ENCODE measurements at regions not wholly inside any gene's neighbourhood (a gene's known extent, or its start where the extent isn't known, plus 50 kb on each side); places are given as distances from the start of the nearest gene placed in this dataset.

DNA sequence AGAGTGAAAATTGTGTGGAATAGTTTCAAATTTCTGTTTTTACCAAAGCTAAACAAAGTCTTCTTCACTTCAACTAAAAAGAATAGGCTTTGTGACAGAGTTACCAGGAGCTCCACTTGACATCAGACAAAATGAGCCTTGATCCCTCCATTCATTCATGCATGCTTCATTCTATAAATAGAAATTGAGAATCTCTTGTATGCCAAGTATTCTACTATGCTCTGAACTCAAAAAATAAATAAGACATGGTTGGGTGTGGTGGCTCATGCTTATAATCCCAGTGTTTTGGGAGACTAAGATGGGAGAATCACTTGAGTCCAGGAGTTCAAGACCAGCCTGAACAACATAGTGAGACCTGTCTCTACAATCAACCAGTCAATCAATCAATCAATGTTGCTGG, 236.6 kb upstream of the FAM83B start:
- Histone ChIP-seq H3K27me3 (no peaks in the 10 kb centered on the region), H3K9me3 (no peaks in the 10 kb centered on the region), H3K27ac (no peak overlapping the region), H3K4me1 (no peaks in the 10 kb centered on the region), H3K4me3 (no peak overlapping the region), H3K36me3 (ENCODE audit: low read depth, missing control alignments) (no peaks in the 10 kb centered on the region)
- TF ChIP-seq, protein P1, sequence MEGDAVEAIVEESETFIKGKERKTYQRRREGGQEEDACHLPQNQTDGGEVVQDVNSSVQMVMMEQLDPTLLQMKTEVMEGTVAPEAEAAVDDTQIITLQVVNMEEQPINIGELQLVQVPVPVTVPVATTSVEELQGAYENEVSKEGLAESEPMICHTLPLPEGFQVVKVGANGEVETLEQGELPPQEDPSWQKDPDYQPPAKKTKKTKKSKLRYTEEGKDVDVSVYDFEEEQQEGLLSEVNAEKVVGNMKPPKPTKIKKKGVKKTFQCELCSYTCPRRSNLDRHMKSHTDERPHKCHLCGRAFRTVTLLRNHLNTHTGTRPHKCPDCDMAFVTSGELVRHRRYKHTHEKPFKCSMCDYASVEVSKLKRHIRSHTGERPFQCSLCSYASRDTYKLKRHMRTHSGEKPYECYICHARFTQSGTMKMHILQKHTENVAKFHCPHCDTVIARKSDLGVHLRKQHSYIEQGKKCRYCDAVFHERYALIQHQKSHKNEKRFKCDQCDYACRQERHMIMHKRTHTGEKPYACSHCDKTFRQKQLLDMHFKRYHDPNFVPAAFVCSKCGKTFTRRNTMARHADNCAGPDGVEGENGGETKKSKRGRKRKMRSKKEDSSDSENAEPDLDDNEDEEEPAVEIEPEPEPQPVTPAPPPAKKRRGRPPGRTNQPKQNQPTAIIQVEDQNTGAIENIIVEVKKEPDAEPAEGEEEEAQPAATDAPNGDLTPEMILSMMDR (IDR thresholded peaks at IDR 0.05), result no peak
- no peak for TF ChIP-seq POLR2A (IDR thresholded peaks at IDR 0.05)
- intact Hi-C loops (cut with DNase I; ENCODE audit: low total_unique reads), result no loop called here
- no peak for DNase-seq

DNA sequence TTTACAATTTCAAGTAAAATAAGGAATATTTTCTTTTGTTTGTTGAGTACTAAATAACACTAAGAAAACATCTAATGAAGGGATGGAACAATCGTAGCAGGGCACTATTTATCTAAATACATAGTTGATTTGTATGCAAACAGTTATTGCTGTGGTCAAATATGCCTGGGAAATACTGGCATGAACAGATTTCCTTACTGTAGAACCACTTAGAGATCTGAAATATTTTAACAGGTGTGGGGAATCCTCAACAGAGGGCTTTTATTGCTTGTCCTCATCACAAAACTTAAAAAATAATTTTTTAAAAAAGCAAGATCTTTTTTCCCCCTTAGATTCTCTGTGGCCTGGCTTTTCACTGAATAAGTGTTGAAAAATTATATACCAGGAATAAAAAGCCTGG, 233.0 kb upstream of the FAM83B start:
- Histone ChIP-seq H3K4me3 (no peak overlapping the region), H3K36me3 (ENCODE audit: low read depth, missing control alignments) (no peaks in the 10 kb centered on the region), H3K4me1 (no peaks in the 10 kb centered on the region), H3K27me3 (no peaks in the 10 kb centered on the region), H3K27ac (no peak overlapping the region), H3K9me3 (no peaks in the 10 kb centered on the region)
- TF ChIP-seq POLR2A (IDR thresholded peaks at IDR 0.05), result no peak
- TF ChIP-seq, protein P1 (IDR thresholded peaks at IDR 0.05), result no peak
- no peak for DNase-seq
- WGBS, 2 donors, result 66 to 80% methylated on average over 1 of the region's 1 CpG
- intact Hi-C loops (cut with DNase I; ENCODE audit: low total_unique reads), result no loop called here

DNA sequence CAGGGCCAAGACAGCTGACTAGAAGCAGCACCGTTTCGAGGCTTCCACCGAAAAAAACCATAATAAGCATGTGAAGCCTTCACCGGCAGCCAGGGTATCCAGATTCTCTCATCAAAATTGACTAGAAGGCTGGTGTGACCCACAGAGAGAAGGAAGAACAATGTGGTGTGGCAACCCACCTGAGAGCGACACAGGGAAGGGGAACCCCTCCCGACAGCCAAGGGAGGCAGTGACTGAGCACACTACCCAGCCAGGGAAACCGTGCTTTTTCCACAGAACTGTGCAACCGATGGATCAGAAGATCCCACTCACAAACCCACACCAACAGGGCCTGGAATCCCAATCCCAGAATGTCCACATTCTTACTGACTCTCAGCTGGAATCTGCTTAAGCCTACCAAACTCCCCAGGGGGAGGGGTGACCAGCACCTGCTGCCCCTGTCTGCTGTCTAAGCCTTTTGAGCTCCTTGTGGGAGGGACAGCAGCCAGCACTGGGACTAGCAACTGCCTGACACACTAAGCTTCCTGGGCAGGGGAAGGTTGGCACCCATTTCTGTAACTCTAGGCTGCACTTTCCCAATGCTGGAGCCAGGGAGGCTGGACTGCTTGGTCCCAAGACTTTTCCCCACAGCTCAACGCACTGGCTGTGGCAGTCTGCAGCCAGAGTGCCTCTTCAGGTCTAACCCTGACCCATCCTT, 231.9 kb upstream of the FAM83B start:
- intact Hi-C loops (cut with DNase I; ENCODE audit: low total_unique reads), result no loop called here
- no peaks in the 10 kb centered on the region for H3K4me1 ChIP-seq
- TF ChIP-seq POLR2A (IDR thresholded peaks at IDR 0.05), result no peak
- no peaks in the 10 kb centered on the region for H3K9me3 ChIP-seq
- no peaks in the 10 kb centered on the region for H3K27me3 ChIP-seq
- H3K4me3 ChIP-seq, result no peak overlapping the region
- no peak for DNase-seq
- H3K27ac ChIP-seq, result no peak overlapping the region
- 69 to 84% methylated on average over 9 of the region's 9 CpGs for WGBS, 2 donors
- no peaks in the 10 kb centered on the region for H3K36me3 ChIP-seq (ENCODE audit: low read depth, missing control alignments)

DNA sequence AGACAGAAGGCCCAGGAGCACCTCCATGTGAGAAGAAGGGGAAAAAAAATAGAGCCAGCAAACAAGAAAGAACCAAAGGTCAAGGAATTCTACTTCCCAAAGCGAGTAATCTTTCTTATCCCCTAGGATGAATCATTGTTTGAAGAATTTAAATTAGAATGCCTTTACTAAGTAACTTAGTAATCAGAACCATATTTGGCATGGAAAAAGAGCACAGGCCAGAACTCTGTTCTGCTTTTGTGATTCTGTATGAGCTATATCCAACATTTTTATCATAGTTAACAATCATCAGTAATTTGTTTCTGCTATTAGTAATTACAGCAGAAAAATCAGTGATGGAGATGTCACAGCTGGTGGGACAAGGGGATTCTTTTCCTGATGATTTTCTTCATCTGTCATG, 228.8 kb upstream of the FAM83B start:
- WGBS, 2 donors, result 9 to 54% methylated on average over 1 of the region's 1 CpG
- Histone ChIP-seq H3K36me3 (ENCODE audit: low read depth, missing control alignments) (no peaks in the 10 kb centered on the region), H3K4me1 (no peaks in the 10 kb centered on the region), H3K9me3 (no peaks in the 10 kb centered on the region), H3K4me3 (no peak overlapping the region), H3K27ac (no peak overlapping the region), H3K27me3 (no peaks in the 10 kb centered on the region)
- no peak for TF ChIP-seq POLR2A (IDR thresholded peaks at IDR 0.05)
- TF ChIP-seq, protein P1 (IDR thresholded peaks at IDR 0.05), result no peak
- DNase-seq, result no peak
- intact Hi-C loops (cut with DNase I; ENCODE audit: low total_unique reads), result no loop called here

DNA sequence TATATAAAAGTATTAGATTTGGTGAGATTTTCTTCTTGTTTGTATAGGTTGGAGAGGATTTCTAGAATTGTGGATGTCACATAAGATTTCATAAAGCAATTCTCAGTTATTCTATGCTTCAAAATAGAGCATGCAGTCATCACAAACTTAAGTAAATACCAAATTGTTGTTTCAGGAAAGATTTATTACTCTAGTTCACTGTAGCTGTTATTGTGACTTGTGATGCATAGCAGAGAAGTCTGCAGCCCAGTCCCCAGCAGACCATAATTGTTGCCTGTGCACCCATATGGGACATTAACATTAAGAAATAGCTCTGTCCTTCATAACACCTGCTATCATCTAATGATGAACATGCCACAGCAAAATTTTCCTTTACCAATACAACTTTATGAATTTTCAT, 228.0 kb upstream of the FAM83B start:
- no peak for DNase-seq
- Histone ChIP-seq H3K9me3 (no peaks in the 10 kb centered on the region), H3K36me3 (ENCODE audit: low read depth, missing control alignments) (no peaks in the 10 kb centered on the region), H3K4me3 (no peak overlapping the region), H3K27ac (no peak overlapping the region), H3K27me3 (no peaks in the 10 kb centered on the region), H3K4me1 (no peaks in the 10 kb centered on the region)
- TF ChIP-seq POLR2A (IDR thresholded peaks at IDR 0.05), result no peak
- TF ChIP-seq, protein P1 (IDR thresholded peaks at IDR 0.05), result no peak
- intact Hi-C loops (cut with DNase I; ENCODE audit: low total_unique reads), result no loop called here
